GM19467 (cell line): ENCODE measurements at regions not wholly inside any gene's neighbourhood (a gene's known extent, or its start where the extent isn't known, plus 50 kb on each side); places are given as distances from the start of the nearest gene placed in this dataset.
A peak's percentile ranks its signal among the peaks of the same experiment; 100 is the strongest.
"Not testable (repeated sequence)": the region's sequence is repeated elsewhere in the genome, so short reads cannot be mapped to it uniquely, and the experiment has no call there.

Experiments
- ATAC-seq: cut with Tn5 transposase; IDR thresholded peaks from one replicate; pipeline ENCODE4 v1.9.1; 2021; ENCODE audit warnings: mild to moderate bottlenecking, moderate library complexity; ENCODE audit not compliant: unreplicated experiment

- ATAC-seq, result not testable (repeated sequence)
Measured at GRCh38 chr1:66424530-66424929, 109.4 kb upstream of the SGIP1 start.

GRCh38 chr1:66426239-66426853, 107.6 kb upstream of the SGIP1 start:
- no peak for ATAC-seq

GRCh38 chr1:66430815-66431214, 103.1 kb upstream of the SGIP1 start:
- not testable (repeated sequence) for ATAC-seq

- no peak for ATAC-seq
Measured at GRCh38 chr1:66431999-66432398, 102.0 kb upstream of the SGIP1 start.

GRCh38 chr1:66433611-66434010, 100.3 kb upstream of the SGIP1 start:
- no peak for ATAC-seq

- no peak for ATAC-seq
Measured at GRCh38 chr1:66434096-66434495, 99.9 kb upstream of the SGIP1 start.

GRCh38 chr1:66435541-66435940, 98.4 kb upstream of the SGIP1 start:
- no peak for ATAC-seq

GRCh38 chr1:66436378-66437135, 97.4 kb upstream of the SGIP1 start:
- ATAC-seq, result peak; percentile 46

- ATAC-seq, result no peak
Measured at GRCh38 chr1:66437136-66437401, 96.9 kb upstream of the SGIP1 start.

GRCh38 chr1:66438062-66438461, 95.9 kb upstream of the SGIP1 start:
- no peak for ATAC-seq

GRCh38 chr1:66438501-66438900, 95.5 kb upstream of the SGIP1 start:
- no peak for ATAC-seq

GRCh38 chr1:66439031-66439740, 94.8 kb upstream of the SGIP1 start:
- ATAC-seq, result peak; percentile 59

GRCh38 chr1:66443793-66444192, 90.2 kb upstream of the SGIP1 start:
- ATAC-seq, result no peak

GRCh38 chr1:66444438-66445265, 89.3 kb upstream of the SGIP1 start:
- ATAC-seq, result no peak

- peak; percentile 66 for ATAC-seq
Measured at GRCh38 chr1:66445492-66446181, 88.3 kb upstream of the SGIP1 start.

GRCh38 chr1:66446261-66447001, 87.5 kb upstream of the SGIP1 start:
- peak; percentile 35 for ATAC-seq

- ATAC-seq, result no peak
Measured at GRCh38 chr1:66450043-66450514, 83.9 kb upstream of the SGIP1 start.

GRCh38 chr1:66450847-66451246, 83.1 kb upstream of the SGIP1 start:
- no peak for ATAC-seq

GRCh38 chr1:66452162-66452561, 81.8 kb upstream of the SGIP1 start:
- no peak for ATAC-seq

GRCh38 chr1:66452982-66453381, 81.0 kb upstream of the SGIP1 start:
- ATAC-seq, result peak; percentile 75
